Breast epithelium (tissue), 4 donors: ENCODE measurements at regions not wholly inside any gene's neighbourhood (a gene's known extent, or its start where the extent isn't known, plus 50 kb on each side); places are given as distances from the start of the nearest gene placed in this dataset.
A peak's percentile ranks its signal among the peaks of the same experiment; 100 is the strongest.

Experiments
- DNase-seq, 2 donors: peaks; one replicate each; pipeline ENCODE4 v3.0.0-alpha.2; 2019; ENCODE audit warnings: low spot score in 2 of 2
- H3K27ac ChIP-seq, 2 donors: fragments of 200-600 bp; sonication (generic) in 1 of 2; one replicate each; pipeline ENCODE4 v1.5.1; 2016 to 2019; ENCODE audit warnings: mild to moderate bottlenecking in 1 of 2
- H3K27me3 ChIP-seq, 2 donors: fragments of 200-600 bp; sonication (generic) in 1 of 2; one replicate each; pipeline versions ENCODE4 v1.5.1 to v1.6.0; 2017 to 2019; ENCODE audit warnings: control low read depth in 1 of 2, mild to moderate bottlenecking in 1 of 2
- H3K36me3 ChIP-seq: fragments of 200-600 bp; one replicate; pipeline ENCODE4 v1.5.1; 2019
- H3K4me1 ChIP-seq, 2 donors: fragments of 200-600 bp; sonication (generic); one replicate each; pipeline ENCODE4 v1.5.1; 2016 to 2019; ENCODE audit warnings: control low read depth in 1 of 2
- H3K4me3 ChIP-seq, 3 donors: fragments of 200-600 bp; sonication (generic); 1 replicate in 2 of 3; 2 replicates in 1 of 3; pipeline ENCODE4 v1.5.1; 2016 to 2019; ENCODE audit warnings: mild to moderate bottlenecking in 3 of 3, moderate library complexity in 2 of 3
- H3K9me3 ChIP-seq, 2 donors: fragments of 200-600 bp; sonication (generic) in 1 of 2; one replicate each; pipeline ENCODE4 v1.5.1; 2016 to 2019; ENCODE audit warnings: control low read depth in 1 of 2
- CTCF ChIP-seq, 3 donors: fragments of 450-650 bp; IDR thresholded peaks; one replicate each; pipeline ENCODE4 v1.5.1; 2016 to 2017; ENCODE audit warnings: antibody characterized with exemption in 3 of 3, mild to moderate bottlenecking in 3 of 3, moderate library complexity in 3 of 3
- POLR2A ChIP-seq: fragments of 450-650 bp; IDR thresholded peaks from one replicate; pipeline ENCODE4 v1.6.1; 2016; ENCODE audit warnings: antibody characterized with exemption, mild to moderate bottlenecking, moderate library complexity
- POLR2AphosphoS5 ChIP-seq, 3 donors: sonication (generic); formaldehyde crosslinking; IDR thresholded peaks; one replicate each; pipeline ENCODE4 v1.6.1; 2017; ENCODE audit warnings: antibody characterized with exemption in 3 of 3
- intact Hi-C: fragments of 100-400 bp; cut with DNase I; formaldehyde crosslinking; loops from one replicate; pipeline ENCODE4 v1.15.1; 2023; ENCODE audit warnings: low total_unique reads

GRCh38 chr13:111549464-111549863 lies 229.0 kb downstream of the TEX29 start:
- TF ChIP-seq CTCF (IDR thresholded peaks at IDR 0.05): no peak
- TF ChIP-seq POLR2AphosphoS5 (IDR thresholded peaks at IDR 0.05): no peak

DNA sequence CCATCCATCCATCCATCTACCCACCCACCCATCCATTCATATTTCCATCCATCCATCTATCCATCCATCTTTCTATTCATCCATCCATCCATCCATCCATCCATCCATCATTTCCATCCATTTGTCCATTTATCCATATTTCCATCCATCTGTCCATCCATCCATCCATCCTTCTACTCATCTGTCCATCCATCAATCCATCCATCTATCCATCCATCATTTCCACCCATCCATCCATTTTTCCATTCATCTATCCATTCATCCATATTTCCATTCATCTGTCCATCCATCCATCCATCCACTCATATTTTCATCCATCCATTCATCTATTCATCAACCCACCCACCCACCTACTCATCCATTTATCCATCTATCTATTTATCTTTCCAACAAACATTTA lies 229.6 kb downstream of the TEX29 start:
- Histone ChIP-seq H3K27ac (no peak overlapping the region), H3K4me1 (no peaks in the 10 kb centered on the region), H3K36me3 (no peaks in the 10 kb centered on the region), H3K27me3 (no peaks in the 10 kb centered on the region), H3K9me3 (peaks cover 3 to 4% of the 10 kb centered on the region in 2 donors), H3K4me3 (no peak overlapping the region)
- intact Hi-C loops: loop anchor here (10.0 kb wide), 1 partner anchor 775 kb away; no protein-coding TSS in a partner anchor
- DNase-seq: no peak
- TF ChIP-seq POLR2A: no peak
- TF ChIP-seq POLR2AphosphoS5 (IDR thresholded peaks at IDR 0.05): no peak
- no peak for TF ChIP-seq CTCF (IDR thresholded peaks at IDR 0.05)

More at GRCh38 chr13:111549464-111549863, 229.0 kb downstream of the TEX29 start:
- H3K27me3 ChIP-seq: no peaks in the 10 kb centered on the region
- DNase-seq: no peak
- no peaks in the 10 kb centered on the region for H3K4me1 ChIP-seq
- H3K27ac ChIP-seq: no peak overlapping the region
- intact Hi-C loops: no loop called here
- H3K36me3 ChIP-seq: no peaks in the 10 kb centered on the region
- H3K4me3 ChIP-seq: no peak overlapping the region
- peaks cover 3 to 4% of the 10 kb centered on the region in 2 donors for H3K9me3 ChIP-seq

- intact Hi-C loops: loop anchor here (10.0 kb wide), 1 partner anchor 773 kb away; no protein-coding TSS in a partner anchor
- no peaks in the 10 kb centered on the region for H3K27me3 ChIP-seq
- H3K36me3 ChIP-seq: no peaks in the 10 kb centered on the region
- peak in 1 of 2 donors; percentile 18 for DNase-seq
- no peak overlapping the region for H3K4me3 ChIP-seq
- no peaks in the 10 kb centered on the region for H3K9me3 ChIP-seq
- TF ChIP-seq POLR2AphosphoS5 (IDR thresholded peaks at IDR 0.05) (no peak), CTCF (IDR thresholded peaks at IDR 0.05) (no peak), POLR2A (no peak)
- no peaks in the 10 kb centered on the region for H3K4me1 ChIP-seq
- no peak overlapping the region for H3K27ac ChIP-seq
These were observed 230.9 kb downstream of the TEX29 start for GRCh38 chr13:111551204-111551820.

GRCh38 chr13:111552891-111553655 lies 232.6 kb downstream of the TEX29 start:
- TF ChIP-seq POLR2A: no peak
- no peak for TF ChIP-seq CTCF (IDR thresholded peaks at IDR 0.05)
- no peak for TF ChIP-seq POLR2AphosphoS5 (IDR thresholded peaks at IDR 0.05)
- no peak for DNase-seq
- Histone ChIP-seq H3K4me1 (no peaks in the 10 kb centered on the region), H3K27me3 (peaks cover 0 to 10% of the 10 kb centered on the region in 2 donors), H3K27ac (no peak overlapping the region), H3K4me3 (no peak overlapping the region), H3K36me3 (no peaks in the 10 kb centered on the region), H3K9me3 (no peaks in the 10 kb centered on the region)
- intact Hi-C loops: loop anchor here (10.0 kb wide), 1 partner anchor 772 kb away; no protein-coding TSS in a partner anchor
